Activated T-cell treated with anti-CD3 and anti-CD28 coated beads for 1 hour (primary cell): ENCODE measurements at regions not wholly inside any gene's neighbourhood (a gene's known extent, or its start where the extent isn't known, plus 50 kb on each side); places are given as distances from the start of the nearest gene placed in this dataset.

Experiments
- DNase-seq: peaks from one replicate; pipeline ENCODE4 v3.0.0-alpha.2; 2020; ENCODE audit warnings: low read depth

GRCh38 chr10:78923647-78924318 lies 145.0 kb upstream of the ZMIZ1 start:
- DNase-seq: no peak

- no peak for DNase-seq
These were observed 144.3 kb upstream of the ZMIZ1 start for GRCh38 chr10:78924319-78925003.

- no peak for DNase-seq
These were observed 143.5 kb upstream of the ZMIZ1 start for GRCh38 chr10:78925275-78925674.

GRCh38 chr10:78925800-78926319 lies 142.9 kb upstream of the ZMIZ1 start:
- no peak for DNase-seq

GRCh38 chr10:78927257-78927995 lies 141.3 kb upstream of the ZMIZ1 start:
- DNase-seq: no peak

- no peak for DNase-seq
These were observed 140.4 kb upstream of the ZMIZ1 start for GRCh38 chr10:78928330-78928729.

GRCh38 chr10:78929541-78929940 lies 139.2 kb upstream of the ZMIZ1 start:
- DNase-seq: no peak

GRCh38 chr10:78931321-78932053 lies 137.3 kb upstream of the ZMIZ1 start:
- DNase-seq: no peak

GRCh38 chr10:78932054-78932386 lies 136.7 kb upstream of the ZMIZ1 start:
- no peak for DNase-seq

GRCh38 chr10:78932861-78933260 lies 135.9 kb upstream of the ZMIZ1 start:
- DNase-seq: no peak

- no peak for DNase-seq
These were observed 134.8 kb upstream of the ZMIZ1 start for GRCh38 chr10:78933828-78934531.

- DNase-seq: no peak
These were observed 134.3 kb upstream of the ZMIZ1 start for GRCh38 chr10:78934532-78934898.

GRCh38 chr10:78934994-78935602 lies 133.7 kb upstream of the ZMIZ1 start:
- no peak for DNase-seq

- DNase-seq: no peak
These were observed 132.9 kb upstream of the ZMIZ1 start for GRCh38 chr10:78935697-78936407.

- DNase-seq: no peak
These were observed 132.1 kb upstream of the ZMIZ1 start for GRCh38 chr10:78936412-78937342.

GRCh38 chr10:78937393-78937792 lies 131.4 kb upstream of the ZMIZ1 start:
- no peak for DNase-seq

GRCh38 chr10:78937800-78938694 lies 130.7 kb upstream of the ZMIZ1 start:
- DNase-seq: no peak
